GM12878 (cell line): ENCODE measurements at regions not wholly inside any gene's neighbourhood (a gene's known extent, or its start where the extent isn't known, plus 50 kb on each side); places are given as distances from the start of the nearest gene placed in this dataset.

Experiments
- ATAC-seq: fragments of 200-7000 bp; cut with Tn5 transposase; 3 replicates; pipeline ENCODE4 v1.9.1; 2020; ENCODE audit warnings: mild to moderate bottlenecking, moderate library complexity
- BruUV-seq: library from RNA; stranded (reverse); fragments of 400-500 nt; replicated peaks from 2 replicates; lab custom pipeline; 2021; lab: Mats Ljungman, UMichigan
- CTCF ChIA-PET: fragments of 300-600 bp; sonication (Branson Sonifier 250); formaldehyde crosslinking; extraction: SDS; loops from one replicate; lab custom pipeline; 2021; ENCODE audit warnings: inconsistent platforms; lab: Yijun Ruan, JAX
- POLR2A ChIA-PET: fragments of 350-600 bp; formaldehyde crosslinking; extraction: SDS; loops from one replicate; lab custom pipeline; 2021; ENCODE audit warnings: inconsistent platforms; lab: Charles Lee
- RAD21 ChIA-PET: fragments of 300-600 bp; sonication (Branson Sonifier 250); formaldehyde crosslinking; loops from one replicate; lab custom pipeline; 2023; ENCODE audit warnings: antibody characterized with exemption; ENCODE audit not compliant: unreplicated experiment; lab: Charles Lee
- SMC1A ChIA-PET: fragments of 300-600 bp; sonication (Branson Sonifier 250); formaldehyde crosslinking; loops from one replicate; lab custom pipeline; 2023; ENCODE audit not compliant: unreplicated experiment, uncharacterized antibody; lab: Charles Lee
- DNase-seq: peaks from one replicate; pipeline ENCODE4 v3.0.0-alpha.2; 2011; ENCODE audit warnings: low read depth, low spot score
- FAIRE-seq: peaks from 3 replicates; lab custom pipeline; 2011; peaks lifted over from hg19 to GRCh38; lab: Jason Lieb, UNC
- H2AFZ ChIP-seq: 2 replicates; pipeline ENCODE4 v1.6.0; 2011; ENCODE audit warnings: low read depth, low read length, control low read depth; ENCODE audit not compliant: control insufficient read depth
- H3K27ac ChIP-seq: 2 replicates; pipeline ENCODE4 v1.5.1; 2011; ENCODE audit warnings: control low read depth; ENCODE audit not compliant: control insufficient read depth, insufficient read depth
- H3K27me3 ChIP-seq, 2 experiments: replicated peaks in 1 of 2; 2 replicates each; pipeline versions ENCODE4 v1.6.0 to v1.6.1; 2011; ENCODE audit warnings: low read length in 1 of 2; ENCODE audit not compliant: control insufficient read depth in 2 of 2, insufficient read depth in 2 of 2
- H3K36me3 ChIP-seq, 2 experiments: 2 replicates each; pipeline ENCODE4 v1.5.1; 2011; ENCODE audit warnings: low read length in 1 of 2; ENCODE audit not compliant: control insufficient read depth in 2 of 2, insufficient read depth in 2 of 2
- H3K4me1 ChIP-seq: 2 replicates; pipeline ENCODE4 v1.6.1; 2011; ENCODE audit warnings: mild to moderate bottlenecking, low read length, moderate library complexity, mixed read lengths; ENCODE audit not compliant: control insufficient read depth, insufficient read depth
- H3K4me2 ChIP-seq: 2 replicates; pipeline ENCODE4 v1.6.0; 2011; ENCODE audit warnings: control low read depth; ENCODE audit not compliant: control insufficient read depth, insufficient read depth
- H3K4me3 ChIP-seq: fragments of 200-600 bp; sonication (generic); 2 replicates; pipeline ENCODE4 v1.5.1; 2016
- H3K79me2 ChIP-seq: 2 replicates; pipeline ENCODE4 v1.6.0; 2011; ENCODE audit warnings: low read length; ENCODE audit not compliant: control insufficient read depth, insufficient read depth
- H3K9ac ChIP-seq: 2 replicates; pipeline ENCODE4 v1.8.0; 2011; ENCODE audit warnings: low read length, control low read depth, mixed read lengths; ENCODE audit not compliant: control insufficient read depth, insufficient read depth
- H3K9me3 ChIP-seq: replicated peaks from 3 replicates; pipeline ENCODE4 v1.5.1; 2011; ENCODE audit warnings: mild to moderate bottlenecking, low read length; ENCODE audit not compliant: control insufficient read depth, insufficient read depth
- H4K20me1 ChIP-seq: 2 replicates; pipeline ENCODE4 v1.6.0; 2011; ENCODE audit not compliant: control insufficient read depth, insufficient read depth
- ASH2L ChIP-seq: fragments of 300-600, 200-600 bp; sonication (generic); IDR thresholded peaks from 2 replicates; pipeline ENCODE4 v1.6.1; 2017; ENCODE audit warnings: low read depth, mild to moderate bottlenecking, borderline replicate concordance
- ATF7 ChIP-seq: fragments of 450-650 bp; IDR thresholded peaks from 2 replicates; pipeline ENCODE4 v1.6.1; 2016; ENCODE audit warnings: low read depth, mild to moderate bottlenecking
- CEBPB ChIP-seq, 2 experiments: fragments of 150-350 bp in 1 of 2; IDR thresholded peaks; 2 replicates each; pipeline ENCODE4 v1.6.1; 2012 to 2014; ENCODE audit warnings: low read depth in 2 of 2, low read length in 2 of 2, borderline replicate concordance in 1 of 2, inconsistent platforms in 1 of 2
- E2F8 ChIP-seq: fragments of 450-650 bp; IDR thresholded peaks from 2 replicates; pipeline ENCODE4 v1.6.1; 2018; ENCODE audit warnings: mild to moderate bottlenecking, low read depth, moderate library complexity; ENCODE audit not compliant: partially characterized antibody
- GABPA ChIP-seq: IDR thresholded peaks from 2 replicates; pipeline ENCODE4 v1.6.1; 2014; ENCODE audit warnings: antibody characterized with exemption, low read depth, mild to moderate bottlenecking, inconsistent platforms
- POLR2AphosphoS2 ChIP-seq: IDR thresholded peaks from 2 replicates; pipeline ENCODE4 v1.6.1; 2011; ENCODE audit warnings: low read depth, mild to moderate bottlenecking, low read length, improper control_type of control experiment, moderate library complexity
- RAD21 ChIP-seq: IDR thresholded peaks from 2 replicates; pipeline ENCODE4 v1.6.1; 2011; ENCODE audit warnings: mild to moderate bottlenecking, low read depth, low read length, moderate library complexity; ENCODE audit not compliant: insufficient read depth
- SREBF1 ChIP-seq: IDR thresholded peaks from 2 replicates; pipeline ENCODE4 v1.6.1; 2012; ENCODE audit warnings: mild to moderate bottlenecking, low read length
- USF2 ChIP-seq: IDR thresholded peaks from 2 replicates; pipeline ENCODE4 v1.6.1; 2011; ENCODE audit warnings: low read depth, low read length, improper control_type of control experiment, borderline replicate concordance
- ZBTB4 ChIP-seq: fragments of 450-650 bp; formaldehyde crosslinking; IDR thresholded peaks from 2 replicates; pipeline ENCODE4 v1.4.0; 2022; ENCODE audit warnings: mild to moderate bottlenecking, moderate library complexity
- ZNF207 ChIP-seq: fragments of 450-650 bp; IDR thresholded peaks from 2 replicates; pipeline ENCODE4 v1.6.1; 2014; ENCODE audit warnings: antibody characterized with exemption, mild to moderate bottlenecking, borderline replicate concordance
- ZNF217 ChIP-seq: fragments of 450-650 bp; IDR thresholded peaks from 2 replicates; pipeline ENCODE4 v1.6.1; 2017; ENCODE audit warnings: antibody characterized with exemption, mild to moderate bottlenecking
- WGBS: methylation state at CpG from one replicate; pipeline ENCODE4 v1.1.6; 2016; ENCODE audit warnings: low lambda C conversion rate; ENCODE audit not compliant: insufficient replicate concordance, insufficient coverage; ENCODE audit errors: missing lambda C conversion rate; 5-methylcytosine and 5-hydroxymethylcytosine counted together
- in situ Hi-C: fragments of 300-500 bp; cut with MboI; formaldehyde crosslinking; loops from 9 replicates; pipeline ENCODE4 v1.14.3; 2018; ENCODE audit warnings: mixed read lengths
- intact Hi-C: fragments of 100-400 bp; cut with micrococcal nuclease; formaldehyde crosslinking; loops from one replicate; pipeline ENCODE4 v1.14.2; 2022; ENCODE audit not compliant: unreplicated experiment
- TF ChIP-seq, protein P1 (sequence below): fragments of 450-650 bp; IDR thresholded peaks from 2 replicates; pipeline ENCODE4 v1.6.1; 2016; ENCODE audit warnings: mild to moderate bottlenecking

DNA sequence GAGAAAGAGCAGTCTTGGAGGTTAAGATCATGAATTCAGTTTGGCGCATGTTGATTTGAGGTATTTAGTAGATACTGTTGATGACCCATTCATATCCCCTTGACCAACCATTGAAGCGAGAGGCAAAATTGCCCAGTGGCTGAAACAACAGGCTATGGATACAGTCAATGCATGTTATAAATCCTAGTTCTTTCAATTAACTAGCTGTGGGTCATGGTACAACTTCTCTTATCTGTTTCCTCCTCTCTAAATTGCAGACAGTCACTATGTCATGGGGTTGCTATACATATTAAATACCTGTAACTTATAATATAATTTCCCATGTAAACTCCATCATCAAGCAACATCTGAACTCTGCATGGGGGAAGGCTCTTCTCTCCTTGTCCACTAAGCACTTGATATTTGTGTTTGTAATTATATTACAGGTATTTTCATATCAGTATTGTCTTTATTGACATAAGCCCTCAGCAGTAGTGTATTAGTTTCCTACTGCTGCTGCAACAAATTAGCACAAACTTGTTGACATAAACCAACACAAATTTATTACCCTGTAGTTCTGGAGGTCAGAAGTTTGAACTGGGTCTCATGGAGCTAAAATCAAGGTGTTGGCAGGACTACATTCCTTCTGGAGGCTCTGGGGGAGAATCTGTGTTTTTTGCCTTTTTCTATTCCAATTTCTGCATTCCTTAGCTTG, 61.7 kb upstream of the ACTR3 start (continued):
- TF ChIP-seq ZBTB4 (CRISPR knock-in tag), result no peak
- no peak for TF ChIP-seq E2F8
- no peak for TF ChIP-seq RAD21
- TF ChIP-seq USF2, result no peak

DNA sequence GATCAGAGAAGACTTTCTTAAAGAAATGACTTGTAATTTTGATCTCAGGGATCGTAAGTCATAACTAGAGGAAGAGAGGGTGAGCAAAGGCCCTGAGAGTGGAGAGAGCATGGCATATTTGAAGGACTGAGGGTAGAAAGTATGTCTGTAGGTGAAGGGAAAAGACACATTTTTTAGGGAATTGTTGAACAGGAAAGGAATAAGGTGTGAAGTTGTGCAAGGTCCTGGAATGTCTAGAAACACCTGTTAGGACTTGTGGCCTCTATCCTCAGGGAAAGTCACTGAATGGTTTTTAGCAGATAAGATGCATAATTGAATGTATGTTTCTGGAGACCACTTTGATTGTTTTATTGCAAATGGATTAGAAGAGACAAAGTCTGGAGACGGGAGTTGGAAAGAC, 62.5 kb upstream of the ACTR3 start:
- WGBS, result 78% methylated on average over 2 of the region's 2 CpGs
- ATAC-seq (no peak), DNase-seq (no peak), FAIRE-seq (no peak)
- Histone ChIP-seq H3K4me3 (no peak overlapping the region), H3K9ac (no peak overlapping the region), H3K4me1 (no peaks in the 10 kb centered on the region), H3K27ac (no peak overlapping the region), H3K27me3 (no peaks in the 10 kb centered on the region), H3K79me2 (no peaks in the 10 kb centered on the region), H3K36me3 (no peaks in the 10 kb centered on the region), H4K20me1 (no peaks in the 10 kb centered on the region), H3K9me3 (no peaks in the 10 kb centered on the region), H2AFZ (no peak overlapping the region), H3K4me2 (no peak overlapping the region)
- no TSS peak for BruUV-seq
- ChIA-PET SMC1A (no interaction called here), CTCF (no interaction called here), RAD21 (no interaction called here), POLR2A (no interaction called here)
- in situ Hi-C loops, result no loop called here
- intact Hi-C loops, result no loop called here
- TF ChIP-seq ZNF207 (no peak), ATF7 (no peak), POLR2AphosphoS2 (no peak), CEBPB (IDR thresholded peaks at IDR 0.05; ENCODE audit: borderline replicate concordance in 1 of 2, low read depth in 2 of 2, low read length in 2 of 2) (no peak), SREBF1 (no peak), GABPA (no peak), ASH2L (no peak), ZNF217 (no peak)
- TF ChIP-seq, protein P1, sequence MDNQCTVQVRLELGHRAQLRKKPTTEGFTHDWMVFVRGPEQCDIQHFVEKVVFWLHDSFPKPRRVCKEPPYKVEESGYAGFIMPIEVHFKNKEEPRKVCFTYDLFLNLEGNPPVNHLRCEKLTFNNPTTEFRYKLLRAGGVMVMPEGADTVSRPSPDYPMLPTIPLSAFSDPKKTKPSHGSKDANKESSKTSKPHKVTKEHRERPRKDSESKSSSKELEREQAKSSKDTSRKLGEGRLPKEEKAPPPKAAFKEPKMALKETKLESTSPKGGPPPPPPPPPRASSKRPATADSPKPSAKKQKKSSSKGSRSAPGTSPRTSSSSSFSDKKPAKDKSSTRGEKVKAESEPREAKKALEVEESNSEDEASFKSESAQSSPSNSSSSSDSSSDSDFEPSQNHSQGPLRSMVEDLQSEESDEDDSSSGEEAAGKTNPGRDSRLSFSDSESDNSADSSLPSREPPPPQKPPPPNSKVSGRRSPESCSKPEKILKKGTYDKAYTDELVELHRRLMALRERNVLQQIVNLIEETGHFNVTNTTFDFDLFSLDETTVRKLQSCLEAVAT, result no peak
